MM.1S (cell line): ENCODE measurements at regions not wholly inside any gene's neighbourhood (a gene's known extent, or its start where the extent isn't known, plus 50 kb on each side); places are given as distances from the start of the nearest gene placed in this dataset.
"Not testable (repeated sequence)": the region's sequence is repeated elsewhere in the genome, so short reads cannot be mapped to it uniquely, and the experiment has no call there.

Experiments used
- DNase-seq: peaks from one replicate; pipeline ENCODE4 v3.0.0-alpha.2; 2015
- H2AFZ ChIP-seq: fragments of 300-600 bp; sonication (generic); 2 replicates; pipeline ENCODE4 v1.6.0; 2016; ENCODE audit warnings: antibody characterized with exemption, low read length
- H3F3A ChIP-seq: fragments of 300-600 bp; sonication (generic); 2 replicates; pipeline ENCODE4 v1.6.1; 2016; ENCODE audit warnings: mild to moderate bottlenecking, antibody characterized with exemption, low read length, moderate library complexity, mixed read lengths; ENCODE audit not compliant: insufficient read depth
- H3K27ac ChIP-seq: fragments of 300-600 bp; sonication (generic); 2 replicates; pipeline ENCODE4 v1.5.1; 2016; ENCODE audit warnings: mild to moderate bottlenecking, low read length
- H3K27me3 ChIP-seq: fragments of 300-600 bp; sonication (generic); replicated peaks from 2 replicates; pipeline ENCODE4 v1.6.0; 2016; ENCODE audit warnings: low read length; ENCODE audit not compliant: insufficient read depth
- H3K36me3 ChIP-seq: fragments of 300-600 bp; sonication (generic); replicated peaks from 2 replicates; pipeline ENCODE4 v1.6.1; 2016; ENCODE audit warnings: mild to moderate bottlenecking, low read length, mixed read lengths; ENCODE audit not compliant: insufficient read depth
- H3K4me1 ChIP-seq: fragments of 300-600 bp; sonication (generic); 2 replicates; pipeline ENCODE4 v1.6.1; 2016; ENCODE audit warnings: low read length, mixed read lengths
- H3K4me2 ChIP-seq: fragments of 300-600 bp; sonication (generic); 2 replicates; pipeline ENCODE4 v1.6.0; 2016; ENCODE audit warnings: low read depth, low read length
- H3K4me3 ChIP-seq: fragments of 300-600 bp; sonication (generic); 2 replicates; pipeline ENCODE4 v1.5.1; 2016; ENCODE audit warnings: low read length, mixed read lengths
- H3K79me2 ChIP-seq: fragments of 300-600 bp; sonication (generic); 2 replicates; pipeline ENCODE4 v1.6.1; 2016; ENCODE audit warnings: mixed run types, low read length, mixed read lengths
- H3K9ac ChIP-seq: fragments of 300-600 bp; sonication (generic); 2 replicates; pipeline ENCODE4 v1.6.1; 2016; ENCODE audit warnings: low read length, mixed read lengths
- H3K9me2 ChIP-seq: fragments of 300-600 bp; sonication (generic); replicated peaks from 2 replicates; pipeline ENCODE4 v1.6.1; 2016; ENCODE audit warnings: mild to moderate bottlenecking, low read length, mixed read lengths; ENCODE audit not compliant: insufficient read depth
- H3K9me3 ChIP-seq: fragments of 300-600 bp; sonication (generic); replicated peaks from 2 replicates; pipeline ENCODE4 v1.6.1; 2016; ENCODE audit warnings: mild to moderate bottlenecking, low read length, mixed read lengths; ENCODE audit not compliant: insufficient read depth
- H4K20me1 ChIP-seq: fragments of 300-600 bp; sonication (generic); 2 replicates; pipeline ENCODE4 v1.6.1; 2016; ENCODE audit warnings: mild to moderate bottlenecking, low read length, moderate library complexity, mixed read lengths; ENCODE audit not compliant: insufficient read depth

DNA sequence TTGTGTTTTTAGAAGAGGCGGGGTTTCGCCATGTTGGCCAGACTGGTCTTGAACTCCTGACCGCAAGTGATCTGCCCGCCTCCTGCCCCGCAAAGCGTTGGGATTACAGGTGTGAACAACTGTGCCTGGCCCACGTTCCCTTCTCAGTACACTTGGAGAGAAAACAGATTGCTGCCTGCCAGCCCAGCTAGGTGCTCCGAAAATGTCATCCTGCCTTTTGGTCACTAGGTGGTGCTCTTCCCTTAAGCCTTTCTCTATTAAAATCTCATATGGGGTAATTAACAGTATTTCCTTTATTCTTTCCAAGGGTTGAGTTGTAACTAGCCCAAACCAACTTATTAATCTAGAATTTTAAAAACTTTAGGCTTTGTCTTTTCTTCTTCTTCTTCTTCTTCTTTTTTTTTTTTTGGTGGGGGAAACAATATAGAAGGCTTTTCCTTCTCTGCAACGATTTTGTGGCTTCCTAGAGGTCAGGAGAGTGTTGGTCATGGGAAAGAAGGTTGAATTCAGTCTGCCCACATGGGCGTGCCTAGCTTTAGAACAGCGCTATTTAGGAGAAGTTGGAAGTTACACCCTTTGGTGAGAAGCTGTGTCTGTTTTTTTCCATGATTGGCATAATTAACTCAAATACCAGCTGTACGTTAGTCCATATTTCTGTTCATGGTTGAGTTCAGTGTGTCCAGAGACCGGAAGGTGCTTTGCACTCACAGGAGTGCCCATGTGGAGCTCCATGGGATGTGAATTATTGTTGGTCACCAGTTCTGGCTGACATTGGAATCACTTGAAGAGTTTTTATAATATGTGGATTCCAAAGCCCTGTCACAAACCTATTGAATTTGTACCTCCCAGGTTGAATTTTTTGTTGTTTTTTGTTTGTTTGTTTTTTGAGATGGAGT lies 110.1 kb downstream of the LAT start:
- not testable (repeated sequence) for H3K9ac ChIP-seq, H3K27ac ChIP-seq, H3K4me3 ChIP-seq, H3K9me2 ChIP-seq, H3F3A ChIP-seq, H3K4me2 ChIP-seq, H3K9me3 ChIP-seq, H3K79me2 ChIP-seq, H3K27me3 ChIP-seq, H3K4me1 ChIP-seq, H4K20me1 ChIP-seq, H3K36me3 ChIP-seq, DNase-seq, H2AFZ ChIP-seq

DNA sequence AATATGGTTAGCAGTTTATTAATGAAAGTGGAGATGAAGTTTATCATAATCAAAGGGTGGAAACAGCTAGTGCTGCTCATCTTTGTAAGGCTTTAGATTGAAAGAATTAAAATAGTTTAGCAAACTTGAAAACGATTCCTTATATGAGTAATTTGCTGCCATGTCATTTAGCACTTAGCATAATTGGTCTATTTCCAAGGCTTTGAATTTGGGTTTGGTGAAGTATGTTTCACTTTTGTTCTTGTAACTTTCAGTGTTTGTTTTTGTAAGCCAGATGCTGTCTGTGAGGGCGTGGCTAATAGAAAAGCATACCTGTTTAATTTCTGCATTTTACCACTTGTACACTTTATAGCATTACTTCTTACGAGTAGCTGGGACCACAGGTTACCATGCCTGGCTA lies 109.5 kb downstream of the LAT start:
- H3K4me2 ChIP-seq, H3K4me1 ChIP-seq, H4K20me1 ChIP-seq, H3K79me2 ChIP-seq, H3K9me3 ChIP-seq, H3K9ac ChIP-seq, H3K9me2 ChIP-seq, H2AFZ ChIP-seq, H3K27ac ChIP-seq, H3K4me3 ChIP-seq, H3K27me3 ChIP-seq, H3F3A ChIP-seq, DNase-seq, H3K36me3 ChIP-seq: not testable (repeated sequence)

DNA sequence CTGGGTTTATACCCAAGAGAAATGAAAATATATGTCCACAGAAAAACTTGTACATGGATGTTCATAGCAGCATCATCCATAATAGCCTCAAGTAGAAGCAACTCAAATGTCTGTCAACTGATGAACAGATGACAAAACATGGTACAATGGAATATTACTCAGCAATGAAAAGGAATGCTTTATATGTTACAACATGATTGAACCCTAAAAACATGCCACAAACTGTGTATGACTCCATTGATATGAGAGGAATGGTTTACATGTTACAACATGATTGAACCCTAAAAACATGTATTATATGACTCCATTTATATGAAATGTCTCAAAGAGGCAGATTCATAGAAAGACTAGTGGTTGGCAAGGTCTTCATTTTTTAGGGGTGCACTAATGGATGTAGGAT lies 104.8 kb downstream of the LAT start:
- H3K4me2 ChIP-seq, H4K20me1 ChIP-seq, H3K79me2 ChIP-seq, H3F3A ChIP-seq, H2AFZ ChIP-seq, H3K9me3 ChIP-seq, H3K27ac ChIP-seq, H3K27me3 ChIP-seq, H3K9me2 ChIP-seq, H3K36me3 ChIP-seq, H3K9ac ChIP-seq, DNase-seq, H3K4me1 ChIP-seq, H3K4me3 ChIP-seq: not testable (repeated sequence)

DNA sequence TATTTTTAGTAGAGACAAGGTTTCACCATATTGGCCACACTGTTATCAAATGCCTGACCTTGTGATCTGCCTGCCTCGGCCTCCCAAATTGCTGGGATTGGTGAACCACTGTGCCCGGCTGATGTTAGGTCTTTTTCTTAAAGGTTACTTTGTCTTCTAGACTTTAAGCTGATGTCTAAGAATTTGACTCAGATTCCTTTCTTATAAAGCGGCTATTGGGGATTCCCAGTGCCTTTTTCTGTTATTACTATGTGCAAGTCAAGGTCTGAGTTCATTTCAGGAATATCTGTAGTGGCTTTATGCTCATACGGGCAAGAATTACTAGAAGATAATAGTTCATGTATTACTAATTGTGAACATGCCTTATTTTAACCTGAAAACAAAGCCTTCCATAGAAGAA lies 102.8 kb downstream of the LAT start:
- H3K9me2 ChIP-seq, H3K27ac ChIP-seq, H3K27me3 ChIP-seq, H2AFZ ChIP-seq, H4K20me1 ChIP-seq, H3K79me2 ChIP-seq, H3K4me3 ChIP-seq, H3K9ac ChIP-seq, DNase-seq, H3K9me3 ChIP-seq, H3K4me1 ChIP-seq, H3K36me3 ChIP-seq, H3F3A ChIP-seq, H3K4me2 ChIP-seq: not testable (repeated sequence)

DNA sequence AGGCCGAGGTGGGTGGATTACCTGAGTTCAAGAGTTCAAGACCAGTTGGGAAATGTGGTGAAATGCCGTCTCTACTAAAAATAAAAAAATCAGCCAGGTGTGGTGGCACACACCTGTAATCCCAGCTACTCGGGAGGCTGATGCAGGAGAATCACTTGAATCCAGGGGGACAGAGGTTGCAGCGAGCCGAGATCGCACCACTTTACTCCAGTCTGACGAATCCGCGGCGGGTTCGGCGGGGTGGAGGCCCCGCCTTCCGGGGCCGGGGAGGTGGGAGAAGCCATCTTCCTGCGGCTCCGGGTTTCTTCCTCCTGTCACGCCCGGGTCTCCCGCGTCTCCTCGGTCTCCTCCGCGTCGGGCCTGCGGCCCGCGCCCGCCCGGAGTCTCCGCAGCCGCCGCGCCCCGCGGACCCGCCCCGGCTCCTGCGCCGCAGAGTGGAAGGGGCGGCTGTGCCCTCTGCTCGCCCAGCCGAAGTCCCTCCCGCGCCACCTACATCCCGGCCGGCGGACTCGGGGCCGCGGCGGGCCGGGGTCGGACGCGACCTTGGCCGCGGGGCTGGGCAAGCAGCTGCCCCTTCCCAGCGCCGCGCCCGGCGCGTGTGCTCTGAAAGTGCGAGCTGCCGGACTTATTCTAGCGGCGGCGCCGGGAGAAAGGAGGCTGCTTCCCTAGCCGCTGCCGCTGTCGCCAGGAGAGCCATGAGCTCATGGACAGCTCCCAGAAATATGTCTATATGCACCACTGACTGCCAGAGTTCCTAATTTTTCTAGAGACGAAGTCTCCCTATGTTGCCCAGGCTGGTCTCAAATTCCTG lies 97.2 kb downstream of the LAT start:
- H2AFZ ChIP-seq, H3K36me3 ChIP-seq, H4K20me1 ChIP-seq, H3K27ac ChIP-seq, DNase-seq, H3K4me1 ChIP-seq, H3F3A ChIP-seq, H3K9me2 ChIP-seq, H3K4me2 ChIP-seq, H3K4me3 ChIP-seq, H3K79me2 ChIP-seq, H3K9ac ChIP-seq, H3K27me3 ChIP-seq, H3K9me3 ChIP-seq: not testable (repeated sequence)

DNA sequence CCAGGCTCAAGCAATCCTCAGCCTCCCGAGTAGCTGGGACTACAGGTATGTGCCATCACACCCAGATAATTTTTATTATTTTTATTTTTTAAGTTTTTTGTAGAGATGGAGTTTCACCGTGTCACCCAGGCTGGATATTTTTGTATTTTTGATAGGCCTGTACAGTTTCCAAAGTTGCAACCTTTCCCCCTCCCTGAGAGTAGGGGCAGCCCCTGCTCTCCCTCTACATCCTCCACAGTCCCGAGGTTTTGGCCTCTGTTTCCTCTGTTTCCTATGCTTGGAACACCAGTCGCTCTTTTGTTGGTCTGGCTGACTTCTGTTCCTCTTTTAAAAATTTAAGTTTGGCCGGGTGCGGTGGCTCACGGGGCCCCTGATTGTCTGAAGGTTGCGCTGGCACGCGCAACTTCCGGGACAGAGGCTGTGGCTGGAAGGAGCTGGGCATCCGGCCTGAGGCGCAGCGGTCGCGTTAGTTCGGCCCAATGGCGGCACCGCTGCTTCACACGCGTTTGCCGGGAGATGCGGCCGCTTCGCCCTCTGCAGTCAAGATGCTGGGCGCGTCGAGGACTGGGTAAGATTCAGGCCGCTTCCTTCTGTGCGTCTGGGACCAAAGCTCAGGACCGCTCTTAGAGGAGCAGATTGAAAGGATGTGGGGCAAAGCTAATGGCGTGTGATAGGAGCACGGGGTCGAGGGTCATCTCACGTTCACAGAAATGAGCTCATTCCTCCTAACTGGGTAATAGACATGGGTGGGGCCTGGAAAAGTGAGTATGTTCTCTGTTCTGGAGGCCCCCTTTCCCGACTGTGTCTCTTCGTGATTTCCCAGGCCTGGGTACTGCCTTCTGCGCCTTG lies 89.9 kb downstream of the LAT start:
- not testable (repeated sequence) for H3K4me2 ChIP-seq, H3K4me3 ChIP-seq, H3K9me3 ChIP-seq, H4K20me1 ChIP-seq, H3K27ac ChIP-seq, H3K36me3 ChIP-seq, H3K9me2 ChIP-seq, H3K9ac ChIP-seq, H3K79me2 ChIP-seq, H3F3A ChIP-seq, H2AFZ ChIP-seq, H3K4me1 ChIP-seq, DNase-seq, H3K27me3 ChIP-seq

DNA sequence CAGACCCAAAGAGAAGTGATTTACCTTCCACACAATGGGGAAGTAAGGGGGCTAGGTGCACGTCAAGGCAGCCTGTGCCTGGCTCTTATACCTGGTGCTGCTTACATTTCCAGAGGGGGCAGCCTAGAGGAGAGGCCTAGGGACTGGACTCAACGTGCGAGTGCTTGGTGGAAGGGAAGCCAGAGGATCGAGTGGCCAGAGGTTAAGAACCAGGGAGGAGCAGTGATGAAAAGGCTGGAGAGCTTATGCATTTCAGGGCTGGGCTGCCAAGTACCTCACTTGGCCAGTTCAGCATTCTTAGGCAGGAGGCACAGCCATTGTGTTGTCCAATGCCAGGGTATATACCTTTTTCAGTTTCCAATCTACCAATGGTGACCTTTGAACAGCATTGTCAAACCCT lies 77.4 kb downstream of the LAT start:
- H3K4me1 ChIP-seq, DNase-seq, H3F3A ChIP-seq: not testable (repeated sequence)

More for the DNA sequence above, 77.4 kb downstream of the LAT start:
- not testable (repeated sequence) for H3K9me3 ChIP-seq, H2AFZ ChIP-seq, H3K79me2 ChIP-seq, H3K36me3 ChIP-seq, H3K9ac ChIP-seq, H3K4me3 ChIP-seq, H3K9me2 ChIP-seq, H3K4me2 ChIP-seq, H3K27me3 ChIP-seq, H3K27ac ChIP-seq, H4K20me1 ChIP-seq
